ENCODE measurements at regions not wholly inside any gene's neighbourhood (a gene's known extent, or its start where the extent isn't known, plus 50 kb on each side); places are given as distances from the start of the nearest gene placed in this dataset.

- TF ChIP-seq POLR2AphosphoS5 (IDR thresholded peaks at IDR 0.05): no peak
- TF ChIP-seq POLR2A (IDR thresholded peaks at IDR 0.05): no peak
- no peak for TF ChIP-seq CTCF (IDR thresholded peaks at IDR 0.05)
Observed at GRCh38 chr2:16115291-16115690, 174.9 kb downstream of the MYCN start.

All from sigmoid colon (tissue), 4 donors.